ENCODE measurements at regions not wholly inside any gene's neighbourhood (a gene's known extent, or its start where the extent isn't known, plus 50 kb on each side); places are given as distances from the start of the nearest gene placed in this dataset.

GRCh38 chr12:73072214-73072613 lies 800.0 kb downstream of the TRHDE start:
- Histone ChIP-seq H3K4me3 (no peak overlapping the region), H3K9me3 (ENCODE audit: control insufficient read depth in 4 of 4, insufficient read depth in 3 of 4, low read length in 3 of 4) (peaks cover 0 to 11% (median 1%) of the 10 kb centered on the region in 4 donors), H3K27ac (ENCODE audit: low read depth in 1 of 2, low read length in 1 of 2) (no peak overlapping the region), H3K4me1 (ENCODE audit: control insufficient read depth in 5 of 5, insufficient read depth in 5 of 5, low read length in 5 of 5) (no peaks in the 10 kb centered on the region), H3K27me3 (ENCODE audit: control insufficient read depth in 3 of 3, insufficient read depth in 3 of 3, low read length in 2 of 3) (no peaks in the 10 kb centered on the region), H3K9ac (ENCODE audit: insufficient read depth in 1 of 2, low read length in 2 of 2) (no peak overlapping the region), H3K36me3 (ENCODE audit: control insufficient read depth in 4 of 4, insufficient read depth in 4 of 4, low read length in 4 of 4) (no peaks in the 10 kb centered on the region)
- ATAC-seq (ENCODE audit: insufficient read depth, low FRiP score) (no peak), DNase-seq (no peak)
- WGBS, 2 donors: 92 to 93% methylated on average over 4 of the region's 4 CpGs
- TF ChIP-seq CTCF (IDR thresholded peaks at IDR 0.05; ENCODE audit: control extremely low read depth, extremely low read depth): no peak

- ATAC-seq (ENCODE audit: insufficient read depth, low FRiP score) (no peak), DNase-seq (no peak)
- Histone ChIP-seq H3K36me3 (ENCODE audit: control insufficient read depth in 4 of 4, insufficient read depth in 4 of 4, low read length in 4 of 4) (no peaks in the 10 kb centered on the region), H3K27ac (ENCODE audit: low read depth in 1 of 2, low read length in 1 of 2) (no peak overlapping the region), H3K9me3 (ENCODE audit: control insufficient read depth in 4 of 4, insufficient read depth in 3 of 4, low read length in 3 of 4) (peaks cover 0 to 11% (median 1%) of the 10 kb centered on the region in 4 donors), H3K27me3 (ENCODE audit: control insufficient read depth in 3 of 3, insufficient read depth in 3 of 3, low read length in 2 of 3) (no peaks in the 10 kb centered on the region), H3K4me3 (no peak overlapping the region), H3K9ac (ENCODE audit: insufficient read depth in 1 of 2, low read length in 2 of 2) (no peak overlapping the region), H3K4me1 (ENCODE audit: control insufficient read depth in 5 of 5, insufficient read depth in 5 of 5, low read length in 5 of 5) (no peaks in the 10 kb centered on the region)
- no peak for TF ChIP-seq CTCF (IDR thresholded peaks at IDR 0.05; ENCODE audit: control extremely low read depth, extremely low read depth)
- WGBS, 2 donors: 86 to 88% methylated on average over 2 of the region's 2 CpGs
Measured at GRCh38 chr12:73076760-73077159, 804.6 kb downstream of the TRHDE start.

GRCh38 chr12:73083736-73084135 lies 811.6 kb downstream of the TRHDE start:
- Histone ChIP-seq H3K4me3 (no peak overlapping the region), H3K4me1 (ENCODE audit: control insufficient read depth in 5 of 5, insufficient read depth in 5 of 5, low read length in 5 of 5) (no peaks in the 10 kb centered on the region), H3K9me3 (ENCODE audit: control insufficient read depth in 4 of 4, insufficient read depth in 3 of 4, low read length in 3 of 4) (peaks cover 0 to 7% (median 0%) of the 10 kb centered on the region in 4 donors), H3K27ac (ENCODE audit: low read depth in 1 of 2, low read length in 1 of 2) (no peak overlapping the region), H3K27me3 (ENCODE audit: control insufficient read depth in 3 of 3, insufficient read depth in 3 of 3, low read length in 2 of 3) (no peaks in the 10 kb centered on the region), H3K36me3 (ENCODE audit: control insufficient read depth in 4 of 4, insufficient read depth in 4 of 4, low read length in 4 of 4) (no peaks in the 10 kb centered on the region), H3K9ac (ENCODE audit: insufficient read depth in 1 of 2, low read length in 2 of 2) (no peak overlapping the region)
- no peak for TF ChIP-seq CTCF (IDR thresholded peaks at IDR 0.05; ENCODE audit: control extremely low read depth, extremely low read depth)
- ATAC-seq (ENCODE audit: insufficient read depth, low FRiP score) (no peak), DNase-seq (no peak)
- WGBS, 2 donors: 69 to 87% methylated on average over 1 of the region's 1 CpG

GRCh38 chr12:73106296-73106695 lies 834.1 kb downstream of the TRHDE start:
- no peak overlapping the region for H3K27ac ChIP-seq (ENCODE audit: low read depth in 1 of 2, low read length in 1 of 2)
- H3K27me3 ChIP-seq (ENCODE audit: control insufficient read depth in 3 of 3, insufficient read depth in 3 of 3, low read length in 2 of 3): no peaks in the 10 kb centered on the region
- H3K9ac ChIP-seq (ENCODE audit: insufficient read depth in 1 of 2, low read length in 2 of 2): no peak overlapping the region
- H3K4me1 ChIP-seq (ENCODE audit: control insufficient read depth in 5 of 5, insufficient read depth in 5 of 5, low read length in 5 of 5): no peaks in the 10 kb centered on the region
- H3K4me3 ChIP-seq: no peak overlapping the region
- WGBS, 2 donors: 64 to 70% methylated on average over 2 of the region's 2 CpGs
- no peak for TF ChIP-seq CTCF (IDR thresholded peaks at IDR 0.05; ENCODE audit: control extremely low read depth, extremely low read depth)
- DNase-seq: no peak
- no peaks in the 10 kb centered on the region for H3K36me3 ChIP-seq (ENCODE audit: control insufficient read depth in 4 of 4, insufficient read depth in 4 of 4, low read length in 4 of 4)
- no peaks in the 10 kb centered on the region for H3K9me3 ChIP-seq (ENCODE audit: control insufficient read depth in 4 of 4, insufficient read depth in 3 of 4, low read length in 3 of 4)
- no peak for ATAC-seq (ENCODE audit: insufficient read depth, low FRiP score)
